ENCODE measurements at regions not wholly inside any gene's neighbourhood (a gene's known extent, or its start where the extent isn't known, plus 50 kb on each side); places are given as distances from the start of the nearest gene placed in this dataset.

DNA sequence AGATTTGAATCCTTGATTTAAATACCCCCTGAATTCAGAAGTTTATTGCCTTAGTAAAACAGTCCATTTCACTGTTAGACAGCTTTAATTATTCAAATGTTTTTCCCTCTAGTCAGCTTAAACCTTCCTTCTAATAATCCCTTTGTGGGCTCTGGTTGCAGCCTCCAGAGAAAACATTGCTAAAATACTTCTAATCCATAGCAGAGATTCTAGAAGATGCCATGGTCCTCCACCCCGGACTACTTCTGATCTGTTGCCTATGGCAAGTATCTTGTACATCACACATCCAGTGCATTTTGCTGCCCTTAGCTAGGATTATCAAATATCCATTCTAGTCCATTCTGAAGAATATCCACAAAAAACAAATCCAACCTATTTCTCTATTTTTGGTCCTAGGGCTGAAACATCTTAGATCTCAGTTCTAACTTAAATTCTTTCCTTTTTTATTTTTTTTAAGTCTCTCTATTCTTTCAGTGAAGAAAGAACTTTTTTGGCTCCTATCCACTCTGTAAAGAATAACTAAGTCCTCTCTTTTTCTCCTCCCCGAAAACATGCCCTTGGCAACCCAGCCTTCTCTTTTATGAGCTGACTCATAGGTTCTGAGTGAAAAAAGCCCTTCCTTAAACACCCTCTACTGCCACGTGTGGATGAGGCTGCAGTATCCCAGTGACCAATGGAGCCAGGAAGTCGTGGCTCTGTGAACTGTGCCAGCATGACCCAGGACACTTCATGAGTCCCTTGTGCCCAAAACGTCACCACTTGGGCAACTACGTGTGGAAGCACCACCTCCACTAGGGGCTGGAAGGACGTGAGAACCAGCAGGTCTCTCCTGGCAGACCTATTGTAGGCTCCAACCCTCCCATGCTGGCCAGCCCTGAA is 349.8 kb downstream of the TNS1 start:
- DNase-seq = peak; percentile 71 to 86
- H3K36me3 ChIP-seq = no peaks in the 10 kb centered on the region
- no peaks in the 10 kb centered on the region for H3K9me3 ChIP-seq
- TF ChIP-seq POLR2A (IDR thresholded peaks at IDR 0.05) = peak in 1 of 2 donors; percentile 18
- TF ChIP-seq, protein P1, sequence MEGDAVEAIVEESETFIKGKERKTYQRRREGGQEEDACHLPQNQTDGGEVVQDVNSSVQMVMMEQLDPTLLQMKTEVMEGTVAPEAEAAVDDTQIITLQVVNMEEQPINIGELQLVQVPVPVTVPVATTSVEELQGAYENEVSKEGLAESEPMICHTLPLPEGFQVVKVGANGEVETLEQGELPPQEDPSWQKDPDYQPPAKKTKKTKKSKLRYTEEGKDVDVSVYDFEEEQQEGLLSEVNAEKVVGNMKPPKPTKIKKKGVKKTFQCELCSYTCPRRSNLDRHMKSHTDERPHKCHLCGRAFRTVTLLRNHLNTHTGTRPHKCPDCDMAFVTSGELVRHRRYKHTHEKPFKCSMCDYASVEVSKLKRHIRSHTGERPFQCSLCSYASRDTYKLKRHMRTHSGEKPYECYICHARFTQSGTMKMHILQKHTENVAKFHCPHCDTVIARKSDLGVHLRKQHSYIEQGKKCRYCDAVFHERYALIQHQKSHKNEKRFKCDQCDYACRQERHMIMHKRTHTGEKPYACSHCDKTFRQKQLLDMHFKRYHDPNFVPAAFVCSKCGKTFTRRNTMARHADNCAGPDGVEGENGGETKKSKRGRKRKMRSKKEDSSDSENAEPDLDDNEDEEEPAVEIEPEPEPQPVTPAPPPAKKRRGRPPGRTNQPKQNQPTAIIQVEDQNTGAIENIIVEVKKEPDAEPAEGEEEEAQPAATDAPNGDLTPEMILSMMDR (IDR thresholded peaks at IDR 0.05) = peak in 2 of 4 experiments; percentile 23 to 38
- H3K4me1 ChIP-seq = peaks cover 10% of the 10 kb centered on the region in 2 donors
- H3K4me3 ChIP-seq = no peak overlapping the region
- no peaks in the 10 kb centered on the region for H3K27me3 ChIP-seq
- peak overlapping the region; percentile 85 to 92 for H3K27ac ChIP-seq
- intact Hi-C loops (cut with DNase I; ENCODE audit: low total_unique reads) = no loop called here

DNA sequence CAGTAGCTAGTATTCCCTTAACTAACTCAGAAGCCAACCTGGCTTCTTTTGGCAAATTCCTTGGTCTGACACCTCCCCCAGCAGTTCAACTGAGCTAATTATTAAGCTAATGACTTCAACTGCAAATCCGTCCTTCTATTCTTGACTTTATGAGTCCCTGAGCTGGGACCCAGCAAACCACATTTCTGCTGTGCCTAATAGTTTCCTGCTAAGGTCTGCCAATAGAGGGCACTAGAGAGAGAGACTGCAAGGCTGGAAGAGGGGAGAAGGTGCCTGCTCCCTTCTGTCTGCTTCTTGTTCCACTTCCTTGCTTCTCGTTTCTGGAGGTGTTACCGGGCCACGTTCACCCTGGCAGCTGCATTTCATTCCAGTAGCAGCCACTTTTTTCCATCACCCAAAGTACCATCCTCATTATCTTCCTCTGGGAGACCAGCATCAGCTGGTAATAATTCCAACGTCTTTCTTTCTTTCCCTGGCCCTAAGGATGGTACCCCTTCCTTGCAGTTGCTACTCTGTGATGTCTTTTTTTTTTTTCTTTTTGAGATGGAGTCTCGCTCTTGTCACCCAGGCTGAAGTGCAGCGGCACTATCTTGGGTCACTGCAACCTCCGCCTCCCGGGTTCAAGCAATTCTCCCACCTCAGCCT is 352.0 kb downstream of the TNS1 start:
- Histone ChIP-seq H3K4me1 (peaks cover 10% of the 10 kb centered on the region in 2 donors), H3K27me3 (no peaks in the 10 kb centered on the region), H3K27ac (no peak overlapping the region), H3K36me3 (no peaks in the 10 kb centered on the region), H3K4me3 (no peak overlapping the region), H3K9me3 (no peaks in the 10 kb centered on the region)
- DNase-seq = peak in 1 of 2 donors; percentile 40
- TF ChIP-seq POLR2A (IDR thresholded peaks at IDR 0.05) = no peak
- TF ChIP-seq, protein P1 (IDR thresholded peaks at IDR 0.05) = peak; percentile 56 to 72 (median 64)
- intact Hi-C loops (cut with DNase I; ENCODE audit: low total_unique reads) = no loop called here

DNA sequence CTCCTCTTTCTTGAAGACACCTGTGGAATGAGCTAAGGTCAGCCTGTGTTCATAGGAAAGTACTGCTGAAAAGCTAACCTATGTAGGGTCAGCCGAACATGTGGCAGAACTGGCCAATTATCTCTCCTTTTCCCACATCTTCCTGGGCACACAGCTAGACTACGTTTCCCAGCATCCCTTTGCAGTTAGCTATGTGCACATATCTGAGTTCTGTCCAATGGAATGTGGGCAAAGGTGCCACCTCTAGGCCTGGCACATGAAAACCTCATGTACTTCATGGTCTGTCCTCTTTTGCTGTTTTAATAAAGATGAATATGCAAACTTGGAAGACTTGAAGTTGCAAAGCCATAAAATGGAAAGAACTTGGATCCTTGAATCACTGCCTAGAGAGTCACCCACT is 352.6 kb downstream of the TNS1 start:
- TF ChIP-seq POLR2A (IDR thresholded peaks at IDR 0.05) = no peak
- TF ChIP-seq, protein P1 (IDR thresholded peaks at IDR 0.05) = no peak
- DNase-seq = no peak
- peaks cover 10% of the 10 kb centered on the region in 2 donors for H3K4me1 ChIP-seq
- H3K36me3 ChIP-seq = no peaks in the 10 kb centered on the region
- no peak overlapping the region for H3K27ac ChIP-seq
- H3K4me3 ChIP-seq = no peak overlapping the region
- no peaks in the 10 kb centered on the region for H3K27me3 ChIP-seq
- H3K9me3 ChIP-seq = no peaks in the 10 kb centered on the region
- intact Hi-C loops (cut with DNase I; ENCODE audit: low total_unique reads) = no loop called here

DNA sequence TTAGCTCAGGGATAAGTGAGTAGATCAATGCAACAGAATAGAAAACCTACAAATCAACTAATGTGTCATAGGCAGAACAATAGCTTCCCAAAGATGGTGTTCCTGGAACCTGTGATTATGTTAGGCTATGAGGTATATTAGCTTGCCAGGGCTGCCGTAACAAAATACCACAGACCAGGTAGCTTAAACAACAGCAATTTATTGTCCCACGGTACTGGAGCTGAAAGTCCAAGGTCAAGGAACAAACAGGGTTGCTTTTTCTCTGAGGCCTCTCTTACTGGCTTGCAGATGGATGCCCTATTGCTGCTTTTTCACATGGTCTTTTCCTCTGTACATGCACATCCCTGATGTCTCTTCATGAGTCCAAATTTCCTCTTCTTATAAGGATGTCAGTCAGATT is 354.9 kb downstream of the TNS1 start:
- H3K27ac ChIP-seq = no peak overlapping the region
- DNase-seq = no peak
- intact Hi-C loops (cut with DNase I; ENCODE audit: low total_unique reads) = no loop called here
- no peaks in the 10 kb centered on the region for H3K9me3 ChIP-seq
- H3K27me3 ChIP-seq = no peaks in the 10 kb centered on the region
- TF ChIP-seq, protein P1 (IDR thresholded peaks at IDR 0.05) = no peak
- no peak for TF ChIP-seq POLR2A (IDR thresholded peaks at IDR 0.05)
- H3K36me3 ChIP-seq = no peaks in the 10 kb centered on the region
- peaks cover 7% of the 10 kb centered on the region in 2 donors for H3K4me1 ChIP-seq
- no peak overlapping the region for H3K4me3 ChIP-seq

DNA sequence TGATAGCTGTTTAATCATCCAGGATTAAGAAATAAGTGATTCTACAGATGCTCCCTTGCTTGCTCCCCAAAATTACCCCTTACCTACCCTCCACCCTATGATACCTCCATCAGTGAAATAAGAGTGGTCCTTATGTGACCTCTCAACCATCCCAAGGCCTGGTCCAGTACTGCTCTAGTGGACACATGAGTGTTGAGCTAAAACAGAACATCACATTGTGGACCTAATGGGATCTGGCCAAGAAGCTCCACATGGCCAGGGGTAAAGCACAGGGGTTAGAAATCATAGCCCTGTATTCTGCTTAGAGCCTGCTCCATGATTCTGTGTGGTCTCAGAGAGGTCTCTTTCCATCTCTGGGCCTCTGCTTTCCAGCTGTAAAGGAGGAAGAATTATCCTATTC is 355.6 kb downstream of the TNS1 start:
- Histone ChIP-seq H3K4me1 (peaks cover 4% of the 10 kb centered on the region in 2 donors), H3K4me3 (no peak overlapping the region), H3K9me3 (no peaks in the 10 kb centered on the region), H3K27ac (no peak overlapping the region), H3K27me3 (no peaks in the 10 kb centered on the region), H3K36me3 (no peaks in the 10 kb centered on the region)
- intact Hi-C loops (cut with DNase I; ENCODE audit: low total_unique reads) = no loop called here
- no peak for TF ChIP-seq POLR2A (IDR thresholded peaks at IDR 0.05)
- TF ChIP-seq, protein P1 (IDR thresholded peaks at IDR 0.05) = no peak
- no peak for DNase-seq

Data from uterus (tissue), 3 donors.